Sigmoid colon (tissue), 6 donors: ENCODE measurements at regions not wholly inside any gene's neighbourhood (a gene's known extent, or its start where the extent isn't known, plus 50 kb on each side); places are given as distances from the start of the nearest gene placed in this dataset.
"Not testable (repeated sequence)": the region's sequence is repeated elsewhere in the genome, so short reads cannot be mapped to it uniquely, and the experiment has no call there.

Experiments
- DNase-seq: peaks from one replicate; pipeline ENCODE4 v3.0.0-alpha.2; 2019
- H3K27ac ChIP-seq, 4 donors: fragments of 200-600 bp; sonication (generic); one replicate each; pipeline ENCODE4 v1.5.1; 2016 to 2019; ENCODE audit warnings: mild to moderate bottlenecking in 1 of 4
- H3K27me3 ChIP-seq, 3 donors: fragments of 200-600 bp; sonication (generic); one replicate each; pipeline ENCODE4 v1.5.1; 2019; ENCODE audit warnings: mild to moderate bottlenecking in 1 of 3
- H3K36me3 ChIP-seq, 4 donors: fragments of 200-600 bp; sonication (generic); one replicate each; pipeline ENCODE4 v1.5.1; 2016 to 2019
- H3K4me1 ChIP-seq, 4 donors: fragments of 200-600 bp; sonication (generic); one replicate each; pipeline ENCODE4 v1.5.1; 2017 to 2019
- H3K4me3 ChIP-seq, 4 donors: fragments of 200-600 bp; sonication (generic); one replicate each; pipeline ENCODE4 v1.5.1; 2017 to 2019; ENCODE audit warnings: mild to moderate bottlenecking in 2 of 4, moderate library complexity in 1 of 4
- H3K9me3 ChIP-seq, 4 donors: fragments of 200-600 bp in 3 of 4; sonication (generic) in 3 of 4; one replicate each; pipeline versions ENCODE4 v1.5.1 to v1.6.1; 2013 to 2019
- CTCF ChIP-seq, 4 experiments: fragments of 450-650 bp in 3 of 4; fragments of 200-600 bp in 1 of 4; IDR thresholded peaks; one replicate each; pipeline ENCODE4 v1.5.1; 2016 to 2019; ENCODE audit warnings: antibody characterized with exemption in 4 of 4, mild to moderate bottlenecking in 3 of 4, moderate library complexity in 2 of 4
- EP300 ChIP-seq, 4 donors: sonication (generic); formaldehyde crosslinking; IDR thresholded peaks; one replicate each; pipeline ENCODE4 v1.6.1; 2017; ENCODE audit warnings: antibody characterized with exemption in 4 of 4
- POLR2A ChIP-seq, 2 donors: fragments of 450-650 bp; IDR thresholded peaks; one replicate each; pipeline ENCODE4 v1.6.1; 2016; ENCODE audit warnings: antibody characterized with exemption in 2 of 2, mild to moderate bottlenecking in 2 of 2, moderate library complexity in 2 of 2
- POLR2AphosphoS5 ChIP-seq, 4 donors: sonication (generic); formaldehyde crosslinking; IDR thresholded peaks; one replicate each; pipeline ENCODE4 v1.6.1; 2017; ENCODE audit warnings: antibody characterized with exemption in 4 of 4
- WGBS, 2 donors: extraction: QIAGEN DNeasy Blood & Tissue Kit; methylation state at CpG; one replicate each; pipeline ENCODE4 v1.1.7; 2013; 5-methylcytosine and 5-hydroxymethylcytosine counted together
- intact Hi-C: fragments of 100-400 bp; cut with DNase I; formaldehyde crosslinking; loops from one replicate; pipeline ENCODE4 v1.15.1; 2023
- donor health status: healthy with polysubstance abuse.
- donor health status: healthy.

- Histone ChIP-seq H3K4me1 (no peaks in the 10 kb centered on the region), H3K27me3 (no peaks in the 10 kb centered on the region), H3K4me3 (no peak overlapping the region), H3K9me3 (peaks cover 0 to 3% (median 0%) of the 10 kb centered on the region in 4 donors), H3K27ac (no peak overlapping the region), H3K36me3 (no peaks in the 10 kb centered on the region)
- intact Hi-C loops = no loop called here
- WGBS, 2 donors = 85 to 88% methylated on average over 5 of the region's 5 CpGs
- no peak for TF ChIP-seq POLR2A (IDR thresholded peaks at IDR 0.05)
- no peak for TF ChIP-seq CTCF (IDR thresholded peaks at IDR 0.05)
- DNase-seq = no peak
These were observed 102.0 kb upstream of the MAPK10 start for GRCh38 chr4:86461849-86462248.

GRCh38 chr4:86472377-86473019, 112.6 kb upstream of the MAPK10 start:
- H3K4me1 ChIP-seq = no peaks in the 10 kb centered on the region
- no peak overlapping the region for H3K4me3 ChIP-seq
- no peak for DNase-seq
- H3K27me3 ChIP-seq = no peaks in the 10 kb centered on the region
- H3K27ac ChIP-seq = no peak overlapping the region
- 59 to 60% methylated on average over 1 of the region's 1 CpG for WGBS, 2 donors
- intact Hi-C loops = no loop called here
- TF ChIP-seq POLR2A (IDR thresholded peaks at IDR 0.05) = no peak
- no peak for TF ChIP-seq EP300 (IDR thresholded peaks at IDR 0.05)
- no peak for TF ChIP-seq POLR2AphosphoS5 (IDR thresholded peaks at IDR 0.05)
- H3K9me3 ChIP-seq = no peaks in the 10 kb centered on the region
- H3K36me3 ChIP-seq = no peaks in the 10 kb centered on the region

GRCh38 chr4:86478151-86478550, 116.0 kb upstream of the PTPN13 start:
- WGBS, 2 donors = 91 to 94% methylated on average over 4 of the region's 4 CpGs
- H3K9me3 ChIP-seq, H3K4me3 ChIP-seq, intact Hi-C loops, H3K27me3 ChIP-seq, DNase-seq, H3K4me1 ChIP-seq, H3K36me3 ChIP-seq, H3K27ac ChIP-seq: not testable (repeated sequence)

- no peak overlapping the region for H3K4me3 ChIP-seq
- no peak overlapping the region for H3K27ac ChIP-seq
- DNase-seq = no peak
- no peaks in the 10 kb centered on the region for H3K27me3 ChIP-seq
- WGBS, 2 donors = 87 to 94% methylated on average over 1 of the region's 1 CpG
- no peaks in the 10 kb centered on the region for H3K36me3 ChIP-seq
- TF ChIP-seq POLR2AphosphoS5 (IDR thresholded peaks at IDR 0.05) (no peak), CTCF (IDR thresholded peaks at IDR 0.05) (no peak), POLR2A (IDR thresholded peaks at IDR 0.05) (no peak), EP300 (IDR thresholded peaks at IDR 0.05) (no peak)
- no peaks in the 10 kb centered on the region for H3K9me3 ChIP-seq
- intact Hi-C loops = no loop called here
- H3K4me1 ChIP-seq = peaks cover 0 to 16% (median 1%) of the 10 kb centered on the region in 4 donors
These were observed 112.7 kb upstream of the PTPN13 start for GRCh38 chr4:86481440-86481839.

GRCh38 chr4:86482306-86483172, 111.6 kb upstream of the PTPN13 start:
- Histone ChIP-seq H3K4me1 (peaks cover 0 to 16% (median 1%) of the 10 kb centered on the region in 4 donors), H3K36me3 (no peaks in the 10 kb centered on the region), H3K27ac (no peak overlapping the region), H3K27me3 (no peaks in the 10 kb centered on the region), H3K9me3 (no peaks in the 10 kb centered on the region), H3K4me3 (no peak overlapping the region)
- intact Hi-C loops = no loop called here
- DNase-seq = no peak
- TF ChIP-seq EP300 (IDR thresholded peaks at IDR 0.05) = no peak
- TF ChIP-seq POLR2AphosphoS5 (IDR thresholded peaks at IDR 0.05) = no peak
- 39 to 63% methylated on average over 5 of the region's 5 CpGs for WGBS, 2 donors

GRCh38 chr4:86483173-86483490, 111.0 kb upstream of the PTPN13 start:
- Histone ChIP-seq H3K36me3 (no peaks in the 10 kb centered on the region), H3K27me3 (no peaks in the 10 kb centered on the region), H3K9me3 (no peaks in the 10 kb centered on the region), H3K27ac (no peak overlapping the region), H3K4me1 (peaks cover 0 to 16% (median 1%) of the 10 kb centered on the region in 4 donors), H3K4me3 (no peak overlapping the region)
- intact Hi-C loops = no loop called here
- no peak for TF ChIP-seq POLR2A (IDR thresholded peaks at IDR 0.05)
- no peak for TF ChIP-seq POLR2AphosphoS5 (IDR thresholded peaks at IDR 0.05)
- TF ChIP-seq CTCF (IDR thresholded peaks at IDR 0.05) = no peak
- TF ChIP-seq EP300 (IDR thresholded peaks at IDR 0.05) = no peak
- no peak for DNase-seq
- 49 to 63% methylated on average over 2 of the region's 2 CpGs for WGBS, 2 donors
